Putamen (tissue), 1 donor: ENCODE measurements at regions not wholly inside any gene's neighbourhood (a gene's known extent, or its start where the extent isn't known, plus 50 kb on each side); places are given as distances from the start of the nearest gene placed in this dataset.

Source experiments
- DNase-seq: peaks from one replicate; pipeline ENCODE4 v3.0.0-alpha.2; 2016; ENCODE audit warnings: low spot score

GRCh38 chr1:212225416-212225815 is 59.8 kb upstream of the PPP2R5A start:
- no peak for DNase-seq

- DNase-seq: no peak
These were observed 59.3 kb upstream of the PPP2R5A start for GRCh38 chr1:212225871-212226302.

- DNase-seq: no peak
These were observed 58.7 kb upstream of the PPP2R5A start for GRCh38 chr1:212226467-212226866.

- DNase-seq: no peak
These were observed 57.1 kb upstream of the PPP2R5A start for GRCh38 chr1:212228076-212228475.

- DNase-seq: no peak
These were observed 56.6 kb upstream of the PPP2R5A start for GRCh38 chr1:212228591-212229119.

GRCh38 chr1:212229654-212230053 is 55.6 kb upstream of the PPP2R5A start:
- no peak for DNase-seq

GRCh38 chr1:212230329-212230728 is 54.9 kb upstream of the PPP2R5A start:
- no peak for DNase-seq

- DNase-seq: no peak
These were observed 53.8 kb upstream of the PPP2R5A start for GRCh38 chr1:212231372-212231771.

- DNase-seq: no peak
These were observed 53.1 kb upstream of the PPP2R5A start for GRCh38 chr1:212232090-212232489.

GRCh38 chr1:212233321-212233720 is 51.9 kb upstream of the PPP2R5A start:
- DNase-seq: no peak

- DNase-seq: no peak
These were observed 50.5 kb upstream of the PPP2R5A start for GRCh38 chr1:212234431-212235395.
